ENCODE measurements at regions not wholly inside any gene's neighbourhood (a gene's known extent, or its start where the extent isn't known, plus 50 kb on each side); places are given as distances from the start of the nearest gene placed in this dataset.

DNA sequence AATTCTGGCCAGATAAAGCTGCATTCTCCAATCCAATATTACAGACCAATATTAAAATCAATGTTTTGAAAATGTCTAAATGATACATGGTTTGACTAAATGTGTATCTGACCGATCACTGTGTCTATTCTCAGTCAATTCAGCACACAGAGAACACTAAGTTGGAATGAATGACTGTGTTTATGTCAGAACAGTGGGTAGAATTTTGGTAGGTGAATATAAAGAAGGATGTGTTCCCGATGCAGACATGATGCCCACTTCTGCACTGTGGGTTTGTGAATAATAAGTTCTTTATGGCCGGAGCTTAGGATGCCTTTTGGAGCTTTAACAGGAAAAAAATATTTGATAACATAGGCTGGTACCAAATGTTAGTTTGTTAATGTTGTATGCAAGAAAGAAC is 113.2 kb upstream of the GIMD1 start:
- no peak overlapping the region for H3K4me3 ChIP-seq (ENCODE audit: low read depth, low read length)
- TF ChIP-seq, protein P1, sequence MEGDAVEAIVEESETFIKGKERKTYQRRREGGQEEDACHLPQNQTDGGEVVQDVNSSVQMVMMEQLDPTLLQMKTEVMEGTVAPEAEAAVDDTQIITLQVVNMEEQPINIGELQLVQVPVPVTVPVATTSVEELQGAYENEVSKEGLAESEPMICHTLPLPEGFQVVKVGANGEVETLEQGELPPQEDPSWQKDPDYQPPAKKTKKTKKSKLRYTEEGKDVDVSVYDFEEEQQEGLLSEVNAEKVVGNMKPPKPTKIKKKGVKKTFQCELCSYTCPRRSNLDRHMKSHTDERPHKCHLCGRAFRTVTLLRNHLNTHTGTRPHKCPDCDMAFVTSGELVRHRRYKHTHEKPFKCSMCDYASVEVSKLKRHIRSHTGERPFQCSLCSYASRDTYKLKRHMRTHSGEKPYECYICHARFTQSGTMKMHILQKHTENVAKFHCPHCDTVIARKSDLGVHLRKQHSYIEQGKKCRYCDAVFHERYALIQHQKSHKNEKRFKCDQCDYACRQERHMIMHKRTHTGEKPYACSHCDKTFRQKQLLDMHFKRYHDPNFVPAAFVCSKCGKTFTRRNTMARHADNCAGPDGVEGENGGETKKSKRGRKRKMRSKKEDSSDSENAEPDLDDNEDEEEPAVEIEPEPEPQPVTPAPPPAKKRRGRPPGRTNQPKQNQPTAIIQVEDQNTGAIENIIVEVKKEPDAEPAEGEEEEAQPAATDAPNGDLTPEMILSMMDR (IDR thresholded peaks at IDR 0.05; ENCODE audit: insufficient read depth, low read length, poor library complexity, severe bottlenecking): no peak
- DNase-seq (ENCODE audit: low read depth): no peak
- H3K27me3 ChIP-seq (ENCODE audit: control insufficient read depth, insufficient read depth, low read length): no peaks in the 10 kb centered on the region
- H3K36me3 ChIP-seq (ENCODE audit: control insufficient read depth, insufficient read depth, low read length): no peaks in the 10 kb centered on the region

DNA sequence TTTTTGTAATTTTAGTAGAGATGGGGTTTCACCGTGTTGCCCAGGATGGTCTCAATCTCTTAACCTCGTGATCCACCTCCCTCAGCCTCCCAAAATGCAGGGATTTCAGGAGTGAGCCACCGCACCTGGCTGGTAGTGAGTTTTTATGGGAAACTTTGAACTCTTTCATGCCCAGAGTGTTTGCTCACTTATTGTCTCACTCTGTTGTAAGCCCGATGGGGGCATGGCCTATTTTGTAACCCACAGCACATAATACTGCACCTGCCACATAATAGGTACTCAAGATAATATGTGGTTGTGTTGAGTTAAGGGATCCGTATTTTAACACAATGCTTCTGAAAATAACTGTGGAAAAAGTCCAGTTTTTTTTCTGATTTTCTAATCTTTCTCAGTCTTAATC is 109.6 kb upstream of the GIMD1 start:
- no peak for DNase-seq (ENCODE audit: low read depth)
- no peaks in the 10 kb centered on the region for H3K27me3 ChIP-seq (ENCODE audit: control insufficient read depth, insufficient read depth, low read length)
- no peaks in the 10 kb centered on the region for H3K36me3 ChIP-seq (ENCODE audit: control insufficient read depth, insufficient read depth, low read length)
- no peak overlapping the region for H3K4me3 ChIP-seq (ENCODE audit: low read depth, low read length)
- TF ChIP-seq, protein P1 (IDR thresholded peaks at IDR 0.05; ENCODE audit: insufficient read depth, low read length, poor library complexity, severe bottlenecking): no peak

DNA sequence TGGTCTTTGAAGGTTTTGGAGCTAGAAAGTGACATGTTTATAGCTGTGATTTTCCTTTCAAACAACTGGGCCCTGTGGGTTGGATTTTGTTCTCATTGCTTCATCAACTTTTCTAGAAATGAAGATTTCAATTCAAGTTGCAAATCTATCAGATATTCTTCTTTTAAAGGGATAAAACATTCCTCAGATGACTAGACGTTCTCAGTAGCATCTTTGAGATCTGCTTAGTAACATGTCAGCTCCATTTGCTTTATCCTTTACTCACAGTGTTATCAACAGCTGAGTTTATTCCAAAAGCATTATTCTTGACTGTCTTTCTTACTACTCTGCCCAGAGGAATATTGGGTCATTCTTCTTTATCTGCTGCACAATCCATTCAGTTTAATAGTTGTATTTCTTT is 108.2 kb upstream of the GIMD1 start:
- TF ChIP-seq, protein P1 (IDR thresholded peaks at IDR 0.05; ENCODE audit: insufficient read depth, low read length, poor library complexity, severe bottlenecking): no peak
- H3K36me3 ChIP-seq (ENCODE audit: control insufficient read depth, insufficient read depth, low read length): no peaks in the 10 kb centered on the region
- no peak for DNase-seq (ENCODE audit: low read depth)
- no peak overlapping the region for H3K4me3 ChIP-seq (ENCODE audit: low read depth, low read length)
- H3K27me3 ChIP-seq (ENCODE audit: control insufficient read depth, insufficient read depth, low read length): no peaks in the 10 kb centered on the region

DNA sequence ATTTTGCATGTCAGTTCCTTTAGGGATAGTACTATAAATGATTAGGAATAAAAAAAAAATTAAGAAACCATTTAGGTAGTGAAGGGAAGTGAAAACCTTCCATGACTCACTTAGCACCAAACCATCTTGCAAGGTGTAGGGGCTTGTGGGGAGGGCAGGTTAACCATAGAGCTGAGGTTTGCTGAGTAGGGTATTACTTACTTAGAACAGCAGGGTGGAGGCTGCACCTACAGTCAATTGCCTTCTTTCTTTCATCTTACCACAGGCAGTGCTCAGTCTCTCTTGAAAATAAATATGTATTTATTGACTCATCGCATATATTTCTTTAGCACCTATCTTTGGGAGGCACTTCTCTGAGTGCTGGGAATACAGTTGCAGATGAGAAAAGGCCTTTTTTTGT is 104.9 kb upstream of the GIMD1 start:
- TF ChIP-seq, protein P1 (IDR thresholded peaks at IDR 0.05; ENCODE audit: insufficient read depth, low read length, poor library complexity, severe bottlenecking): no peak
- Histone ChIP-seq H3K36me3 (ENCODE audit: control insufficient read depth, insufficient read depth, low read length) (no peaks in the 10 kb centered on the region), H3K27me3 (ENCODE audit: control insufficient read depth, insufficient read depth, low read length) (no peaks in the 10 kb centered on the region), H3K4me3 (ENCODE audit: low read depth, low read length) (no peak overlapping the region)
- no peak for DNase-seq (ENCODE audit: low read depth)

DNA sequence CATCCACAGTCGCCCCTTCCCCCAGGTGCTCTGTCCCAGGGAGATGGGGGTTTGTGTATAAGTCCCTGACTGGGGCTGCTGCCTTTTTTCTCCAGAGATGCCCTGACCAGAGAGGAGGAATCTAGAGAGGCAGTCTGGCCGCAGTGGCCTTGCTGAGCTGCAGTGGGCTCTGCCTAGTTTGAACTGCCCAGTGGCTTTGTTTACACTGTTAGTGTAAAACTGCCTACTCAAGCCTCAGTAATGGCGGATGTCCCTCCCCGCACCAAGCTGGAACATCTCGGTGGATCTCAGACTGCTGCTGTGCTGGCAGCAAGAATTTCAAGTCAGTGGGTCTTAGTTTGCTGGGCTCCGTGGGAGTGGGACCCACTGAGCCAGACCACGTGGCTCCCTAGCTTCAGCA is 102.6 kb upstream of the GIMD1 start:
- TF ChIP-seq, protein P1 (IDR thresholded peaks at IDR 0.05; ENCODE audit: insufficient read depth, low read length, poor library complexity, severe bottlenecking): no peak

DNA sequence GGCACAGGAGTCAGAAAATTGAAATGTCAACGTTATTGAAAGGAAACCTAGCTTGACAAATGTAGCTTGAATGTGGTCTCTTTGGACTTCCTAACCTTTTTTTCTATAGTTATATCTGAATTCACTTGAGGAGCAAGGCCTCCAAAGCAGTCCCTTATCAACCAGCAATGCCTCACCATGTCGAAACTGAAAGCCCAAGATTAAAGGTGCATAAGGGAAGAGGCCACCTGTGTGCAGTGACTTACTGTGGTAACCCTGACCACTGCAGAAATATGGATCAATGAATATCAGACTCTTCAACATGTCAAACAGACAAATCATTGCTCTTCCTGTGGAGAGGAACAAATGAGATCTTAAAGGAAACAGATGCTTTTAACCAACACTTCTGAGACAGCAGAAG is 95.0 kb upstream of the GIMD1 start:
- Histone ChIP-seq H3K36me3 (ENCODE audit: control insufficient read depth, insufficient read depth, low read length) (no peaks in the 10 kb centered on the region), H3K4me3 (ENCODE audit: low read depth, low read length) (no peak overlapping the region), H3K27me3 (ENCODE audit: control insufficient read depth, insufficient read depth, low read length) (no peaks in the 10 kb centered on the region)
- DNase-seq (ENCODE audit: low read depth): no peak
- TF ChIP-seq, protein P1 (IDR thresholded peaks at IDR 0.05; ENCODE audit: insufficient read depth, low read length, poor library complexity, severe bottlenecking): no peak

More for the DNA sequence above, 102.6 kb upstream of the GIMD1 start:
- Histone ChIP-seq H3K27me3 (ENCODE audit: control insufficient read depth, insufficient read depth, low read length) (no peaks in the 10 kb centered on the region), H3K36me3 (ENCODE audit: control insufficient read depth, insufficient read depth, low read length) (no peaks in the 10 kb centered on the region), H3K4me3 (ENCODE audit: low read depth, low read length) (no peak overlapping the region)
- no peak for DNase-seq (ENCODE audit: low read depth)
